OCI-LY1 (cell line): ENCODE measurements at regions not wholly inside any gene's neighbourhood (a gene's known extent, or its start where the extent isn't known, plus 50 kb on each side); places are given as distances from the start of the nearest gene placed in this dataset.

Experiments
- H2AFZ ChIP-seq: fragments of 200-600 bp; sonication (generic), shearing (Covaris generic); 2 replicates; pipeline ENCODE4 v1.6.0; 2014; ENCODE audit warnings: antibody characterized with exemption, mild to moderate bottlenecking, low read length
- H3F3A ChIP-seq: fragments of 200-600 bp; sonication (generic), shearing (Covaris generic); 2 replicates; pipeline ENCODE4 v1.6.0; 2014; ENCODE audit warnings: mild to moderate bottlenecking, antibody characterized with exemption, low read length, moderate library complexity; ENCODE audit not compliant: insufficient read depth
- H3K27ac ChIP-seq: fragments of 200-600 bp; sonication (generic); 2 replicates; pipeline ENCODE4 v1.5.1; 2014; ENCODE audit warnings: low read length, mixed run types, mild to moderate bottlenecking, low read depth; ENCODE audit not compliant: poor library complexity, severe bottlenecking
- H3K27me3 ChIP-seq: fragments of 200-600 bp; sonication (generic); 2 replicates; pipeline ENCODE4 v1.6.0; 2014; ENCODE audit warnings: antibody characterized with exemption, mild to moderate bottlenecking, low read length, moderate library complexity; ENCODE audit not compliant: insufficient read depth
- H3K36me3 ChIP-seq: fragments of 200-600 bp; sonication (generic); 2 replicates; pipeline ENCODE4 v1.6.1; 2014; ENCODE audit warnings: mild to moderate bottlenecking, antibody characterized with exemption, low read length, moderate library complexity, mixed read lengths; ENCODE audit not compliant: insufficient read depth
- H3K4me1 ChIP-seq: fragments of 200-600 bp; sonication (generic); 2 replicates; pipeline ENCODE4 v1.5.1; 2014; ENCODE audit warnings: mild to moderate bottlenecking, low read length, moderate library complexity; ENCODE audit not compliant: insufficient read depth, severe bottlenecking
- H3K4me2 ChIP-seq: fragments of 200-600 bp; sonication (generic), shearing (Covaris generic); 2 replicates; pipeline ENCODE4 v1.6.1; 2014; ENCODE audit warnings: low read length
- H3K4me3 ChIP-seq: fragments of 200-600 bp; sonication (generic); 2 replicates; pipeline ENCODE4 v1.5.1; 2014; ENCODE audit warnings: low read length, low read depth, mild to moderate bottlenecking, mixed read lengths; ENCODE audit not compliant: poor library complexity, severe bottlenecking
- H3K79me2 ChIP-seq: fragments of 200-600 bp; shearing (Covaris generic); 2 replicates; pipeline ENCODE4 v1.6.1; 2016; ENCODE audit warnings: mixed run types, low read length, mixed read lengths; ENCODE audit not compliant: insufficient read depth
- H3K9ac ChIP-seq: fragments of 200-600 bp; sonication (generic), shearing (Covaris generic); 2 replicates; pipeline ENCODE4 v1.6.1; 2014; ENCODE audit warnings: mild to moderate bottlenecking, low read length, mixed read lengths
- H3K9me2 ChIP-seq: fragments of 200-600 bp; sonication (generic), shearing (Covaris generic); 2 replicates; pipeline ENCODE4 v1.6.1; 2014; ENCODE audit warnings: low read depth, mild to moderate bottlenecking, low read length, mixed read lengths
- H3K9me3 ChIP-seq: fragments of 200-600 bp; shearing (Covaris generic); 2 replicates; pipeline ENCODE4 v1.6.1; 2014; ENCODE audit warnings: low read length, mixed read lengths
- H4K20me1 ChIP-seq: fragments of 200-600 bp; sonication (generic), shearing (Covaris generic); 2 replicates; pipeline ENCODE4 v1.6.0; 2016; ENCODE audit warnings: mild to moderate bottlenecking, low read length; ENCODE audit not compliant: insufficient read depth
- CTCF ChIP-seq: fragments of 200-600 bp; sonication (generic), shearing (Covaris generic); IDR thresholded peaks from 2 replicates; pipeline ENCODE4 v1.5.1; 2017; ENCODE audit warnings: mild to moderate bottlenecking, antibody characterized with exemption, low read length, moderate library complexity, mixed read lengths
- EZH2 ChIP-seq: fragments of 200-600 bp; sonication (generic), shearing (Covaris generic); IDR thresholded peaks from 2 replicates; pipeline ENCODE4 v1.8.0; 2017; ENCODE audit warnings: borderline replicate concordance, mixed run types, mild to moderate bottlenecking, antibody characterized with exemption, low read length, moderate library complexity, mixed read lengths

GRCh38 chr2:147384659-147385058 lies 460.2 kb upstream of the ACVR2A start:
- no peak for TF ChIP-seq CTCF
- TF ChIP-seq EZH2 = no peak

GRCh38 chr2:147382322-147382948 lies 462.4 kb upstream of the ACVR2A start:
- no peaks in the 10 kb centered on the region for H3K27me3 ChIP-seq
- H4K20me1 ChIP-seq = no peaks in the 10 kb centered on the region
- no peak overlapping the region for H3K9ac ChIP-seq
- no peak overlapping the region for H3K27ac ChIP-seq
- H2AFZ ChIP-seq = no peak overlapping the region
- no peaks in the 10 kb centered on the region for H3F3A ChIP-seq
- no peak overlapping the region for H3K4me3 ChIP-seq
- no peaks in the 10 kb centered on the region for H3K9me3 ChIP-seq
- H3K4me1 ChIP-seq = no peaks in the 10 kb centered on the region
- no peaks in the 10 kb centered on the region for H3K79me2 ChIP-seq
- H3K9me2 ChIP-seq = no peaks in the 10 kb centered on the region
- no peak overlapping the region for H3K4me2 ChIP-seq
- H3K36me3 ChIP-seq = no peaks in the 10 kb centered on the region
- TF ChIP-seq CTCF (no peak), EZH2 (no peak)

More at GRCh38 chr2:147384659-147385058, 460.2 kb upstream of the ACVR2A start:
- H3K4me1 ChIP-seq = no peaks in the 10 kb centered on the region
- no peak overlapping the region for H3K4me3 ChIP-seq
- H4K20me1 ChIP-seq = no peaks in the 10 kb centered on the region
- H3K9ac ChIP-seq = no peak overlapping the region
- no peaks in the 10 kb centered on the region for H3K9me2 ChIP-seq
- H3K36me3 ChIP-seq = no peaks in the 10 kb centered on the region
- no peak overlapping the region for H3K27ac ChIP-seq
- no peaks in the 10 kb centered on the region for H3K79me2 ChIP-seq
- H3K27me3 ChIP-seq = no peaks in the 10 kb centered on the region
- no peak overlapping the region for H2AFZ ChIP-seq
- H3K4me2 ChIP-seq = no peak overlapping the region
- H3F3A ChIP-seq = no peaks in the 10 kb centered on the region
- H3K9me3 ChIP-seq = no peaks in the 10 kb centered on the region

DNA sequence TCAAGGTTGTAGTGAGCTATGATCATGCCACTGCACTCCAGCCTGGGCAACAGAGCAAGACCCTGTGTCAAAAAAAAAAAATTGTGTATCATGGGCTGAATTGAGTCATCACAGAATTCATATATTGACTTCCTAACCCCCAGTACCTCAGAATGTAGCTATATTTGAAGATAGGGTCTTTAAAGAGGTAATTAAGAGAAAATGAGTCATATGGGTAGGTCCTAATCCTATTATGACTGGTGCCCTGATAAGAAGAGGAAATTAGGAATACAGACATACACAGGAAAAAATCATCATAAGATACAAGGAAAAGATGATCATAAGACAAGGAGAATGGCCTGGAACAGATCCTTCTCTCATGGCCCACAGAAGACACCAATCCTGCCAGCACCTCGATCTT lies 466.4 kb upstream of the ACVR2A start:
- Histone ChIP-seq H3K27ac (no peak overlapping the region), H3K27me3 (no peaks in the 10 kb centered on the region), H3K4me3 (no peak overlapping the region), H3K9me2 (no peaks in the 10 kb centered on the region), H3K4me1 (no peaks in the 10 kb centered on the region), H3K4me2 (no peak overlapping the region), H4K20me1 (no peaks in the 10 kb centered on the region), H3K9me3 (no peaks in the 10 kb centered on the region), H3K36me3 (no peaks in the 10 kb centered on the region), H3K79me2 (no peaks in the 10 kb centered on the region), H3F3A (no peaks in the 10 kb centered on the region), H3K9ac (no peak overlapping the region), H2AFZ (no peak overlapping the region)
- TF ChIP-seq EZH2 (no peak), CTCF (no peak)
